Suprapubic skin (tissue), 4 donors: ENCODE measurements at regions not wholly inside any gene's neighbourhood (a gene's known extent, or its start where the extent isn't known, plus 50 kb on each side); places are given as distances from the start of the nearest gene placed in this dataset.
"Not testable (repeated sequence)": the region's sequence is repeated elsewhere in the genome, so short reads cannot be mapped to it uniquely, and the experiment has no call there.

Experiments
- CTCF ChIP-seq, 2 donors: fragments of 200-600 bp in 1 of 2; fragments of 450-650 bp in 1 of 2; sonication (generic) in 1 of 2; IDR thresholded peaks; one replicate each; pipeline ENCODE4 v1.5.1; 2016 to 2019; ENCODE audit warnings: antibody characterized with exemption in 2 of 2, mild to moderate bottlenecking in 1 of 2, moderate library complexity in 1 of 2
- POLR2A ChIP-seq, 2 donors: fragments of 450-650 bp; IDR thresholded peaks; one replicate each; pipeline ENCODE4 v1.6.1; 2017; ENCODE audit warnings: antibody characterized with exemption in 2 of 2, mild to moderate bottlenecking in 2 of 2, moderate library complexity in 2 of 2
- POLR2AphosphoS5 ChIP-seq, 3 donors: sonication (generic); formaldehyde crosslinking; IDR thresholded peaks; one replicate each; pipeline ENCODE4 v1.6.1; 2017; ENCODE audit warnings: antibody characterized with exemption in 3 of 3

GRCh38 chr9:108247391-108247790, 608.4 kb downstream of the ACTL7B start:
- not testable (repeated sequence) for TF ChIP-seq CTCF, POLR2A, POLR2AphosphoS5 (IDR thresholded peaks at IDR 0.05)
